C4-2B (cell line): ENCODE measurements at regions not wholly inside any gene's neighbourhood (a gene's known extent, or its start where the extent isn't known, plus 50 kb on each side); places are given as distances from the start of the nearest gene placed in this dataset.

ENCODE experiments used
- ZFX ChIP-seq: fragments of 450-650 bp; IDR thresholded peaks from 2 replicates; pipeline ENCODE4 v1.6.1; 2017
- TF ChIP-seq, protein P1 (sequence below): fragments of 450-650 bp; conservative IDR thresholded peaks from 2 replicates; pipeline ENCODE4 v1.5.1; 2017; ENCODE audit warnings: mild to moderate bottlenecking

DNA sequence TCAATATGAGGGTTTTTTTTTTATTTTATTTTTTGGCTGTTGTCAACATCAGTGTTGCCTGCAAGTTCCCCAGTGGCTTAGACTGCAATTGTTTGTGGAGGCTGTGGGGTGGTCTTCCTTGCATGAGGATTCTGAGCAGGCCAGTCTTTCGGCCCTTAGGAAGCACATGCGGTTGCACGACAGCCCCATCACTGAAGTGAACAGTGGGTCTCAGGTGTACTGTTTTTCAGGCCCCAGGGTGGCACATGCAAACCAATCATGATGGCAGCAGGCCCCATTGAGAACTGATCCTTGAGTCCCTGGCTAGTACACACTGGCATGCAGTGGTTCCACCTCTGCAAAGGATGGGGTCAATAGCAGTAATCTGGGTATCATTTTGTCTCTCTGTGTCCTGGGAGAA, 768.7 kb downstream of the EPHA3 start:
- TF ChIP-seq, protein P1, sequence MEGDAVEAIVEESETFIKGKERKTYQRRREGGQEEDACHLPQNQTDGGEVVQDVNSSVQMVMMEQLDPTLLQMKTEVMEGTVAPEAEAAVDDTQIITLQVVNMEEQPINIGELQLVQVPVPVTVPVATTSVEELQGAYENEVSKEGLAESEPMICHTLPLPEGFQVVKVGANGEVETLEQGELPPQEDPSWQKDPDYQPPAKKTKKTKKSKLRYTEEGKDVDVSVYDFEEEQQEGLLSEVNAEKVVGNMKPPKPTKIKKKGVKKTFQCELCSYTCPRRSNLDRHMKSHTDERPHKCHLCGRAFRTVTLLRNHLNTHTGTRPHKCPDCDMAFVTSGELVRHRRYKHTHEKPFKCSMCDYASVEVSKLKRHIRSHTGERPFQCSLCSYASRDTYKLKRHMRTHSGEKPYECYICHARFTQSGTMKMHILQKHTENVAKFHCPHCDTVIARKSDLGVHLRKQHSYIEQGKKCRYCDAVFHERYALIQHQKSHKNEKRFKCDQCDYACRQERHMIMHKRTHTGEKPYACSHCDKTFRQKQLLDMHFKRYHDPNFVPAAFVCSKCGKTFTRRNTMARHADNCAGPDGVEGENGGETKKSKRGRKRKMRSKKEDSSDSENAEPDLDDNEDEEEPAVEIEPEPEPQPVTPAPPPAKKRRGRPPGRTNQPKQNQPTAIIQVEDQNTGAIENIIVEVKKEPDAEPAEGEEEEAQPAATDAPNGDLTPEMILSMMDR, result no peak
- no peak for TF ChIP-seq ZFX
